ENCODE measurements at regions not wholly inside any gene's neighbourhood (a gene's known extent, or its start where the extent isn't known, plus 50 kb on each side); places are given as distances from the start of the nearest gene placed in this dataset.

DNA sequence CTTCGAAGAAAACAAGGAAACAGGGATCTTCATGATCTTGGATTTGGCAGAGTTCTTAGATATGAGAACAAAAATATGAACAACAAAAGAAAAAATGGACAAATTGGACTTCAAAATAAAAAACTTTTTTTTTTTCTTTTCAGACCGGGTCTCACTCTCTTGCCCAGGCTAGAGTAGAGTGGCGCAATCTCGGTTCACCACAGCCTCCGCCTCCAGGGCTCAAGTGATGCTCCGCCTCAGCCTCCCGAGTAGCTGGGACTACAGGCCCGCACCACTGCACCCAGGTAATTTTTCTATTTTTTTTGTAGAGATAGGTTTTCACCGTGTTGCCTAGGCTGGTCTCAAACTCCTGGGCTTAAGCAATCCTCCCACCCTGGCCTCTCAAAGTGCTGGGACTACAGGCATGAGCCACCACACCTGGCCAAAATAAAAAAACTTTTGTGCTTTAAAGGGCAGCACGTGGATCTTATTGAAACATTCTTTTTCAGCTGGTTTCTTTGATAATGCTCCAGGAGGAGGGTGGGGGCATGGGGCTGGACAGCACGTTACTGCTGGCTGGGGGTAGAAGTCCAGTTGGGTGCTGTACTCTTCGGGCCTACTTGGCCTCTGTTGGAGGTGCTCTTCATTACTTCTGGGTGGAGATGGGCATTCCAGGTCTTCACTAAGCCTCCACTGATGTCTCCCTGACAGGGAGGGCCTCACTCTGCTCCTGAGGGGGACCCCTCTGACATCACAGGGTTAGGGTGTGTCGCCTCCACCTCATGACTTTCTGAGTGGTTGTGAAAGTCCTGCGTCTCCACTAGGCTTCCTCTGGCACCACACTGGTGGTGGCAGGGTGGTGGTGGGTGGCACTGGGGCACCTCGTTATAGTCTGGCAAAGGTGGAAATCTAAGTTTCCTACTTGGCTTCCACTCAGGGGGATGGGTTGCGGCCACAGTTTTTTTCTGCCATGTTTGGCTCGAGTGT is 150.5 kb upstream of the XPO1 start:
- H3K4me3 Mint-ChIP-seq: no peak overlapping the region
- no peaks in the 10 kb centered on the region for H3K27me3 Mint-ChIP-seq
- H3K36me3 Mint-ChIP-seq: no peaks in the 10 kb centered on the region
- H3K9me3 Mint-ChIP-seq: peaks cover 0 to 2% (median 0%) of the 10 kb centered on the region in 7 donors
- ATAC-seq (ENCODE audit: low read depth in 2 of 2): no peak
- DNase-seq: no peak
- H3K4me1 Mint-ChIP-seq: peaks cover 0 to 3% (median 2%) of the 10 kb centered on the region in 3 donors
- H3K27ac Mint-ChIP-seq: peak overlapping the region in 1 of 6 donors; percentile 44

DNA sequence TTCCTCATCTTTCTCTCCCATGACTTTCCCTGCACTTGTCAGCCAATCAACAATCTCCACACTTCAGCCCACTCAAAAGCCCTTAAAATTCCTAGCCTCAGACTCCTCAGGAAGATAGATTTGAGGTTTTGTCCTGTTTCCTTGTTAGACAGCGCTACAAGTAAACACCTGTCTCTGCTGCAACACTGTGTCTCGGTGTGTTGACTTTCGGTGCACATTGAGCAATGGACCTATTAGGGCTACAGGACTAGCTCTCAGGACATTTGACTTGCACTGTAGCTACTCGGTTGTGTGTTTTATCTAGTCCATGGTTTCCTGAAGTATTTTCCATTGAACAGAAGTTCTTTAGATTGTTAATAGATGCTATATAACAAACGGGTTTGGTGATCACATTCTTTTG is 140.9 kb upstream of the XPO1 start:
- no peaks in the 10 kb centered on the region for H3K4me1 Mint-ChIP-seq
- H3K27me3 Mint-ChIP-seq: peaks cover 0 to 5% (median 0%) of the 10 kb centered on the region in 3 donors
- no peak for ATAC-seq (ENCODE audit: low read depth in 2 of 2)
- H3K4me3 Mint-ChIP-seq: no peak overlapping the region
- H3K9me3 Mint-ChIP-seq: peaks cover 15 to 34% (median 23%) of the 10 kb centered on the region in 7 donors
- no peak for DNase-seq
- peaks cover 17 to 35% of the 10 kb centered on the region in 2 donors for H3K36me3 Mint-ChIP-seq
- no peak overlapping the region for H3K27ac Mint-ChIP-seq

- Mint-ChIP-seq H3K4me1 (no peaks in the 10 kb centered on the region), H3K4me3 (no peak overlapping the region), H3K27ac (no peak overlapping the region), H3K27me3 (peaks cover 0 to 5% (median 0%) of the 10 kb centered on the region in 3 donors), H3K9me3 (peaks cover 15 to 39% (median 27%) of the 10 kb centered on the region in 7 donors), H3K36me3 (peaks cover 18 to 37% of the 10 kb centered on the region in 2 donors)
- ATAC-seq (ENCODE audit: low read depth in 2 of 2): no peak
- no peak for DNase-seq
Observed at GRCh38 chr2:61677942-61678341, 139.8 kb upstream of the XPO1 start.

GRCh38 chr2:61677306-61677705 is 139.2 kb upstream of the XPO1 start:
- H3K27ac Mint-ChIP-seq: no peak overlapping the region
- DNase-seq: no peak
- no peaks in the 10 kb centered on the region for H3K4me1 Mint-ChIP-seq
- peaks cover 15 to 39% (median 27%) of the 10 kb centered on the region in 7 donors for H3K9me3 Mint-ChIP-seq
- no peak for ATAC-seq (ENCODE audit: low read depth in 2 of 2)
- H3K4me3 Mint-ChIP-seq: no peak overlapping the region
- H3K27me3 Mint-ChIP-seq: peaks cover 0 to 5% (median 0%) of the 10 kb centered on the region in 3 donors
- H3K36me3 Mint-ChIP-seq: peaks cover 18 to 37% of the 10 kb centered on the region in 2 donors

DNA sequence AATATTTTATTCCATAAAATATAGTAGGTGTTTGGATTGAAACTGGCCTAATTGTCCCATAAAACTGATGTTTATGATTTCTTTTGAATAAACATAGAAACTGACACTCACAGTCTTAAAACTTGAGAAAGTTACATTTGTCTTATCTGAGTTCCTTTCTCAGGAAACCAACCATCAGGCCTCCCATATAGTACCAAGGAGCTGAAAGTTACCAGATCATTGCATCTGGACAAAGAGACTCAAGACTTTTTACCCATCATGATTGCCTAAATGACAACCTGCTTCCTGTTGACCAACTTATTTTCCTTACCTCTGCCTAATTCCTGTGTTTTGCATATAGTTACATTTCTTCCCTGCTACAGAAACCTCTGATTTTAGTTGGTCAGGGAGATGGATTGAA is 137.0 kb upstream of the XPO1 start:
- H3K27ac Mint-ChIP-seq: no peak overlapping the region
- ATAC-seq (ENCODE audit: low read depth in 2 of 2) (no peak), DNase-seq (no peak)
- peaks cover 18 to 37% of the 10 kb centered on the region in 2 donors for H3K36me3 Mint-ChIP-seq
- H3K4me3 Mint-ChIP-seq: no peak overlapping the region
- no peaks in the 10 kb centered on the region for H3K27me3 Mint-ChIP-seq
- H3K9me3 Mint-ChIP-seq: peaks cover 15 to 39% (median 27%) of the 10 kb centered on the region in 7 donors
- peaks cover 11 to 15% (median 13%) of the 10 kb centered on the region in 3 donors for H3K4me1 Mint-ChIP-seq

DNA sequence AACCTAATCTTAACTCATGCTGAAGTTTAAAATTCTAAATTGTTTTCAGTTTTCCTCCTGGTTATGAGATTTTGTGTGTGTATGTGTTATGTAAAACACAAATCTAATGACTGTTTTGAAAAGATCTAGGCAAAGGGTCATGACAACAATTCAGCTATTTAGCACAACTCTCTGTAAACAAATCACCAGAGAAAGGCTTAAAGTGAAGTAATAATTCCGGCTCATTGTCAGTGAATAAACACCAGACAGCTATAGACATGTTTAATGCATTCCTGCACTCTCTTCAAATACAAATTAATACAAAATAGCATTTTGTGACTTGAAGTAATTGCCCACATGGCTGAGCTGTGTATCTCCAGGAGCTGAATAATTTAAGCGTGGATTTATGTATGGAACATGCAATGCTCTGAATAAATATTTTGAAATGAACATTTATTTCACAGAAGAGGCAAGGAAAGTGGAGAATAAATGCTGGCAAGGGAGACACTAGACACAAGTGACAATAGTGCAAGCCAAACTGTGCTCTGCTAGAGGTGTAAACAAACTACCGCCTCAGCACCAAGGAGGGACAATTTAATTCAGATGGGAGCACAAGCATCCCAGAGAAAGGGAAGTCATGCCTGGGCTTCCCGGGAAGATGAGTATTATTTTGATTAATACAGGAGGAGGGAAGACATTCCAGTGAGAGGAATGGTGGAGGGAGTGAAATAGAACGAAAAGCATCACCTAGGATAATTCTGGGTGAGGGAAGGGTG is 133.6 kb upstream of the XPO1 start:
- Mint-ChIP-seq H3K4me1 (peaks cover 12 to 15% (median 14%) of the 10 kb centered on the region in 3 donors), H3K27ac (peak overlapping the region in 3 of 6 donors; percentile 4 to 69 (median 47)), H3K4me3 (peak overlapping the region in 3 of 8 donors; percentile 30 to 67 (median 63)), H3K36me3 (peaks cover 18 to 28% of the 10 kb centered on the region in 2 donors), H3K27me3 (peaks cover 0 to 7% (median 3%) of the 10 kb centered on the region in 3 donors), H3K9me3 (peaks cover 15 to 30% (median 27%) of the 10 kb centered on the region in 7 donors)
- DNase-seq (no peak), ATAC-seq (ENCODE audit: low read depth in 2 of 2) (no peak)

DNA sequence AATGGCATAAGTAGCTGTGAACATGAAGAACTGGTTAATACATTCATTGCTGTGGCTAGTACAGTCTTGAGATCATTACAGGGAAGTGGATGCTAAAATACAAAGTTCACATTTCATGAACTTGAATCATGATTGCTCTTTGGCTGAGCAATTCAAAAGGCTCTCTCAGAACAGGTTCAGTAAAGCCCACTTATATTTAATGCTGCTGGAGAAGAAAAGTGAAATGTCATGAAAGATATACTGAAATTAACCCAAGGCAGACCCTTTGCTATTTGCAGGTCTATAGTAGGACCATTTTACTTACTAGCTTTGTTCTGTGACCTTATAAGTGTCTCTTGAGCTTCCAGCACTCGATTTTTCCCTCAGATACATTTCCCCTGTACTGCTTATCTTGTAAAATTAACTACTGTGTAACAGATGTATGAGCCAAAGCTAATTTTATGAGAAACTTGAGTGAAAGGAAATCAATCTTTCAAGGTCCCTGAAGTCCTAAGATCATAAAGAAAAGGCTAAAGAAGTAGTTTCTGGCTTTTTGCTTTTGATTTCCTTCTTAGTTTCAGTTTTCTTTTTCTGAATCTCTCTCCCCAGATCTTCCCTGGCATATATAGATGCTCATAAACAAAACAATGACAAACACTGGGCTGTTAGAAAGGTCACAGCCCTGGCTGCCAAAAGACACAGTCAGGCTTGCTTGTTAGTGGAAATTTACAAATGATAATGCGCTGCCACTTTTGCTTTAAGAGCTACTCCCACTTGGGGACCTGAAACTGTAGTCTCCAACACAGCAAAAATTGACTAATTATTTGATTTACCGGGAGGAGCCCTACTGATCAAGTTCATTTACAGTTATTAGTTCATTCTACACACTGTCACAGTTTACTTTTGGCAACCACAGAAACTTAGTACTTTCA is 132.7 kb upstream of the XPO1 start:
- Mint-ChIP-seq H3K27ac (peak overlapping the region; percentile 39 to 90 (median 83)), H3K4me1 (peaks cover 12 to 15% (median 14%) of the 10 kb centered on the region in 3 donors), H3K27me3 (peaks cover 0 to 7% (median 6%) of the 10 kb centered on the region in 3 donors), H3K4me3 (peak overlapping the region in 7 of 8 donors; percentile 40 to 86 (median 67)), H3K36me3 (peaks cover 16 to 19% of the 10 kb centered on the region in 2 donors), H3K9me3 (peaks cover 12 to 22% (median 21%) of the 10 kb centered on the region in 7 donors)
- no peak for DNase-seq
- peak; percentile 12 to 30 for ATAC-seq (ENCODE audit: low read depth in 2 of 2)

- no peaks in the 10 kb centered on the region for H3K9me3 Mint-ChIP-seq
- ATAC-seq (ENCODE audit: low read depth in 2 of 2) (no peak), DNase-seq (no peak)
- H3K4me1 Mint-ChIP-seq: no peaks in the 10 kb centered on the region
- H3K4me3 Mint-ChIP-seq: no peak overlapping the region
- H3K36me3 Mint-ChIP-seq: no peaks in the 10 kb centered on the region
- H3K27ac Mint-ChIP-seq: no peak overlapping the region
- H3K27me3 Mint-ChIP-seq: peaks cover 0 to 14% (median 7%) of the 10 kb centered on the region in 3 donors
Observed at GRCh38 chr2:61664190-61664589, 126.0 kb upstream of the XPO1 start.

DNA sequence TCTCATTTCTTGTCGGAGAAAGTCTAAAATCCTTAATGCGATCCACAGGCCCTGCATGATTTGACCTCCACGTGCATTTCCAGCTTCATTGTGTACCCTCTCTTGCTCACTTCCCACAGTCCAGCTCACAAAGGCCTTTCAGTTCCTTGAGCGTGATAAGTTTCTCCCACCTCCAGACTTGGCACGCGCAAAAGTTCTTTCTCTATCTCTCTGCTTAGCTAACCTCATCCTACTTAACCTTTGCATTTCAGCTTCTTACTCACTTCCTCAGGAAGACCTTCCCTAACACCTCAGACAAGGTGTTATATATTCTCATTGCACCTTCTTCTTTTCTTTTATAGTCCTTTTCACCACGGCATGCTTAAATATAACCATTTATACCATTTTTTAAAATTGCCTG is 124.8 kb upstream of the XPO1 start:
- ATAC-seq (ENCODE audit: low read depth in 2 of 2) (no peak), DNase-seq (no peak)
- Mint-ChIP-seq H3K4me3 (no peak overlapping the region), H3K36me3 (no peaks in the 10 kb centered on the region), H3K9me3 (no peaks in the 10 kb centered on the region), H3K27ac (no peak overlapping the region), H3K4me1 (no peaks in the 10 kb centered on the region), H3K27me3 (peaks cover 0 to 14% (median 7%) of the 10 kb centered on the region in 3 donors)

DNA sequence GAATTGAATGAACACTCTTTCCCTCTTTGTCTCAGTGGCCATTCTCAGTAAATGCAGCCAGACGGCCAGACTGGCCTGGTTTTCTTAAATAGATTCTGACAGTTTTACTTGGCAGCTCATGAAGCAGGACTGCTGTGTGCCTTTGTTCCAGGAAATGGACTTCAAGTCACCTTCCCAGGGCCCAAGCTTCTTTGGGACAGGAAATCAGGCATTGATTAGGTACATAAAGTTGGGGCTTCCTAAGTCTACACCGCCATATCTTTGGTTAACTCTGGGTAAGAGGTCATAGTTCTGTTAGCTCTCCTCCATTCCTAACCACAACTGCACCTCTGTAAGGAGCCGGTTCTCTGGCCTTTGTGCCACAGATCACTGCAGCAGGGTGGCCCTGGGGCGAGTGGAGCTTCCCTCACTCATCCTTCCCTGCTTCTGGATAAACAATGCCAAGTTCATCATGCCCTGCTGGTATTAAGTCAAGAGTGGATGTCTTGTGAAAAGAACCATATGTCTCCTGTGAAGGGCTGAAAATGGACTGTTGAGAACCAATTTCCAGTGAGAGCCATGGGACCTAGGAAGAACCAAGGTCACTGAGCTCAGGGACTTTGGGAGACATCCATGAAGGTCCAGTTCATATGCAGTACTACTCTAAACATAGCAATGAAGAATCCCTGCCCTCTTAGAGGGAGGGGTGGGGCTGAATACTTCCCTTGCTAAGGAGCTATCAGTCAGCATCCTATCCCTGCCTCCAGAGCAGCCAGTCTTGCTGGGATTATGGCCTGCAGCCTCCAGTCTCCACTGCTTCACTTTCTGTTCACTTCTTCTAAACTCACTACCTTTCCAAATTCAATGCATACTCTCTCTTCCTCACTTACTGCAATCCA is 122.6 kb upstream of the XPO1 start:
- ATAC-seq (ENCODE audit: low read depth in 2 of 2): no peak
- Mint-ChIP-seq H3K9me3 (no peaks in the 10 kb centered on the region), H3K4me3 (no peak overlapping the region), H3K4me1 (no peaks in the 10 kb centered on the region), H3K27me3 (peaks cover 0 to 8% (median 0%) of the 10 kb centered on the region in 3 donors), H3K27ac (no peak overlapping the region), H3K36me3 (no peaks in the 10 kb centered on the region)
- DNase-seq: no peak

DNA sequence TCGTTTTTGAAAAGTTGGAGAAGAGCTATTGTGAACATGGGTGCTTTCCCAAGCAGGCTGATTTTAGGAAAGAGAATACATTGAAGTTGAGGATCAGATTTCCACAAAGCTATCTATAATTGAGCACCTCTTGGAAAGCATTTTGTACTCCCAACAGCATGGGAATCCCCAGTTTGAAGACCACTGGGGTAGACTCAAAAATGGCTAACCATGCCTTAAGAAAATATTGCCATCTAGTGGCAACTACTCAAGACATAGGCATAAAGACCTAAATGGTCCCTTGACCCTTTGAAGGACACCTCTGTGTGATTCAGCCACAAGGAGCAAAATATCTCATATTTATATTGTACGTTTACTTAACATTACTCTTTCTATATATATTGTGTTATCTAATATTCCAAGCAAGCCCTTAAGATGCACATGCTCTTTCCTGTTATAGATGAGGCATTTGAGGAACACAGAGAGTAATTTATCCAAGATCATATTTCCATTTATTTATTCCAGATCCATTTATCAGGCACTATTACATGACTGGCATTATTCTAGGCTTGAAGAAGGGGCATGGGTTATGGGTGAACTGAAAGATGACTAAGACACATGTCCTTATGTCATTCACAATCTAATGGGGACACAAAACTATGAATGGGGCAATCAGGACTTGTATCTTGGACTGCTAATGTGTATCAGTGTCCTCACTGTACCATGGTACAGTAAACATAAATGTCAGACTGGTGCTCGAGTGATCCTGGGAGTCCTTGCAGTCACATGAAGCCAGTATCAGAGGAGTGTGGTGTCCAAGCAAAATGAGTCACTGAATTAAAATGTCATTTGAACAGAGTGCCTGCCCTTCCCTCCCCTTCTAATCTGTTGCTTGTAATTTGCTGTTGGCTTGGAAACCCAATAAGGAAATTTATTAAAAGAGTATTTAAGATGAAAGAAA is 121.0 kb upstream of the XPO1 start:
- no peak overlapping the region for H3K4me3 Mint-ChIP-seq
- ATAC-seq (ENCODE audit: low read depth in 2 of 2) (peak in 1 of 2 donors; percentile 27), DNase-seq (no peak)
- peaks cover 0 to 8% (median 0%) of the 10 kb centered on the region in 3 donors for H3K27me3 Mint-ChIP-seq
- H3K4me1 Mint-ChIP-seq: no peaks in the 10 kb centered on the region
- no peaks in the 10 kb centered on the region for H3K9me3 Mint-ChIP-seq
- no peak overlapping the region for H3K27ac Mint-ChIP-seq
- no peaks in the 10 kb centered on the region for H3K36me3 Mint-ChIP-seq
